HG02759 (cell line): ENCODE measurements at regions not wholly inside any gene's neighbourhood (a gene's known extent, or its start where the extent isn't known, plus 50 kb on each side); places are given as distances from the start of the nearest gene placed in this dataset.
A peak's percentile ranks its signal among the peaks of the same experiment; 100 is the strongest.
"Not testable (repeated sequence)": the region's sequence is repeated elsewhere in the genome, so short reads cannot be mapped to it uniquely, and the experiment has no call there.

ENCODE experiments used
- ATAC-seq: cut with Tn5 transposase; IDR thresholded peaks from one replicate; pipeline ENCODE4 v1.9.1; 2021; ENCODE audit warnings: mild to moderate bottlenecking, moderate library complexity; ENCODE audit not compliant: unreplicated experiment

GRCh38 chr3:75241226-75241962, 422.7 kb upstream of the FRG2C start:
- ATAC-seq: peak; percentile 42

DNA sequence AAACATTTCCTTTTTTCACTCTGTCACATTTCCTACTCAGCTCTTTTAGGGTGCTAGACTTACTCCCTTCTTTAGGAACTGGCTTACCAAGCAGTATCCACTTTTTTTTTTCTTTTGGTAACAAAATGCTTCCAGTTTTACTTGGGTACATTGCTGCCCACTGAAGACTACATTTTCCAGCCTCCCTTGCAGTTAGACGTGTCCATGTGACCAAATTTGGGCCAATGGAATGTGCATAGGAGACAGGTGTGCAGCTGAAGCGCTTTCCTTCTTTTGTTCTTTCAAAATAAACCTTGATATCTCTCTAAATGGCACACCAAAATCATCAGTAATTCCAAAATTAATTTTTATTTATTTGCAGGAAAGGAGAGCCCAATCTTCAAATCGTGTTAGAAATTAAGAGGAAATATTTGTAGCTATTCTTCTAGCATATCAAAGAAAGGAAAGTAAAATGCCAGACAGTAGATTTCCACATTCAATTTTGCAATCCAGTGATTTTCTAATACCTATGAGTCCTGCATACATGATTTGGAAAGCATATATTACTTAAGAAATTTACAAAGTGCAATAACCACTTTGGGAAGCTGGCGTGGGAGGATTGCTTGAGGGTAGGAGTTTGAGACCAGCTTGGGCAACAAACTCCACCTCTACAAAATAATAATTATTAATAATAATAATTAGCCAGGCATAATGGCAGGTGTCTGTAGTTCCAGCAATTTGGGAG, 422.0 kb upstream of the FRG2C start:
- peak; percentile 13 for ATAC-seq

DNA sequence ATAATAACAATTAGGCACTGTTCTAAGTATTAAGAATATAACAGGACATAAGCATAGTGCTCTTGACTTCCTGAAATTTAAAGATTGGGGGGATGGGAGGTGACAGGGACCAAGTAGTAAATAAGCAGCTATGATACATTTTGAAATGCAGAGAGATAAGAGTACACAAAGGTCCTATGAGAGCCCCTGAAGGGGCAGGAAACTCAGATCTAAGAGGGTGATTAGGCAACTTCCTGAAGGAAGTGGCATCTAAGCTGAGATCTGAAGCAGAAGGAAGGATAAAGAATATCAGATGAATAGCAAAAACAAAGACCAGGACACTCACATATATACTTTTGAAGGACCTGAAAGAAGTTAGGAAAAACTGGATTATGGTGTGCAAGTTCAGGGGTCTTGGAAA, 415.2 kb upstream of the FRG2C start:
- ATAC-seq: no peak

DNA sequence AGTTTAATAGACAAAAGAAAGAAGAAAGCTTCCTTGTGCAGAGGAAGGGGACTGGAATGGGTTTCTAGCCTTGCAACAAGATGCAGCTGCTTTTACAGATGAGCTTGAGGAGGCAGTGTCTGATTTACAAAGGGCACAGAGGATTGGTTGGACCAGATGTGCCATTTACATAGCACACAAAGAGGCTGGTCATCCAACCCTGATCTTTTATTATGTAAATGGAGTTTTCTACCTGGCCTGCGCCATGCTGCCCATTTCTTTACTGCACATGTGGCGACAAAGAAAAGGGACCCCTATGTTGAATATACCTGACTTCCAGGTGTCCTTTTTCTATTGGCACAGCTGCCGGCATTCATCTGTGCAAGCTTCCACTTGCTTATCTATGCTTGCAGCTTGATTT, 409.4 kb upstream of the FRG2C start:
- no peak for ATAC-seq

GRCh38 chr3:75258825-75259683, 405.1 kb upstream of the FRG2C start:
- peak; percentile 59 for ATAC-seq

DNA sequence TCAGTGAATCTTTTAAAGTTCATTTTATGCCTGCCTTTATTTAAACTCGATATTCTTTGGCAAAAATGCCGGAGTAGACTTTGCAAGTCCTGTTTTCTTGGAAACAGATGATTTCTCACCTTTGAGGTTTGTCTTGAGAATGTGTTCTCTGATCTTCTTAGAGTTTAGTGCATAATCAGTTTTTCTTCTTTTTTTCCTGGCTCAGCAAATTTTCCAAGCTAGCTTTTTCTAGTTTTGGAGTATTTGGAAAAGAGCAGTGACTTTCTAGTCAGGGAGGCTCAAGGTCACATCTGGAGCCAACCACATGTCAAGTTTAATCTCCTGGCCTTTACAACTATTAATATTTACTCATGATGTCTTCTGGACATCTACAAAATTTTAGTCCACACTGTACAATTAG, 403.2 kb upstream of the FRG2C start:
- ATAC-seq: not testable (repeated sequence)

GRCh38 chr3:75262661-75263060, 401.5 kb upstream of the FRG2C start:
- ATAC-seq: no peak

- no peak for ATAC-seq
These were observed 398.2 kb upstream of the FRG2C start for GRCh38 chr3:75265897-75266296.

DNA sequence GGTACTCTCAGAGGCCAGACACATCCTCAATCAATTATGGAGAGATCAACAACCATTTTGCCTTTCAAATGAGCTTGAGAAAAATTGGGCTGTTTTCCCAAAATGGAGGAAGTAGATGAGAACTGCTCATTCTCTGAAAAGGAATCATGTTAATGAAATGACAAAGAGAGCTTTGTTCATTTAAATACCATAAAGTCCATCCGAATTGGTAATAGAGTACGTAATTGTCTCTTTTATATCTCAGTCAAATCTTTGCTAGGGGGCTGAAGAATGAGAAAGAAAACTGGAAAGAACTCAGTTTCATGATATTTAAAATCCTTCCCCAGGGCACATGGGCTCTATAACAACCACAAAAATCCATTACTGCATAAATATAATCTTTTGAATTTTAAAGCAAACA, 395.6 kb upstream of the FRG2C start:
- not testable (repeated sequence) for ATAC-seq

DNA sequence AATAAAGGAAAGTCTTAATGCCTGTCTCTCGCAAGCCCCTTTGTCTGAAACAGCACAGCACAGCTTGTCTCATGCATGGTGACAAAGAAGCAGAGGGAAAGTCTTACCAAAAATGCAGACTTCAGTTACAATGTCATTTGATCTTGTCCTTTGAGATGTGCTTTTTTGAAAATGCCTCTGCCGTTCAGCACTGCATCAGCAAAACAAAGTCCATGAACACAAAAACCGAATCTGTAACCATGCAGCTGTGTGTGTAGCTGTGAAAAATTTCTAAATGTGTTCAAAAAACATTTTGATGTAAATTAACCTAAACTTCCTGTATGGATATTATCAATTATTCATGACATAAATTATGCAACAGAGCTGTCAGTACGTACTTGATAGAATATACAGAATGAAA, 391.9 kb upstream of the FRG2C start:
- ATAC-seq: not testable (repeated sequence)

DNA sequence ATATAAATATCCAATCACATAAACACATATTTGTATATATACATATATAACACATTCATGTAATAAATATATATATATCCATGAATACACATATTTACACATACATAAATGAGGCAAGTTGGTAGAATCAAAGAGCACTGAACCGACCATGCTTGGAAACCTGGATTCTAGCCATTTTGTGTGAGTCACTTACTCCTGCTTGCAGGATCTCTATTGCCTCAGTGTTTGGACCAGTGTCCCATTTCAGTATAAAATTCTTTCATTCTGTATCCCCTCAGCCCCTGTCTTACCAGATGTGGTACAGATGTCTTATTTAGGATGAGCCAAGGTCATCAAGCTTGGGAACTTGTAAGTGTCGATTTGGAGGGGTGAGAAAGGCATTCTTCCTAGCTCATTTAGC, 391.4 kb upstream of the FRG2C start:
- no peak for ATAC-seq

DNA sequence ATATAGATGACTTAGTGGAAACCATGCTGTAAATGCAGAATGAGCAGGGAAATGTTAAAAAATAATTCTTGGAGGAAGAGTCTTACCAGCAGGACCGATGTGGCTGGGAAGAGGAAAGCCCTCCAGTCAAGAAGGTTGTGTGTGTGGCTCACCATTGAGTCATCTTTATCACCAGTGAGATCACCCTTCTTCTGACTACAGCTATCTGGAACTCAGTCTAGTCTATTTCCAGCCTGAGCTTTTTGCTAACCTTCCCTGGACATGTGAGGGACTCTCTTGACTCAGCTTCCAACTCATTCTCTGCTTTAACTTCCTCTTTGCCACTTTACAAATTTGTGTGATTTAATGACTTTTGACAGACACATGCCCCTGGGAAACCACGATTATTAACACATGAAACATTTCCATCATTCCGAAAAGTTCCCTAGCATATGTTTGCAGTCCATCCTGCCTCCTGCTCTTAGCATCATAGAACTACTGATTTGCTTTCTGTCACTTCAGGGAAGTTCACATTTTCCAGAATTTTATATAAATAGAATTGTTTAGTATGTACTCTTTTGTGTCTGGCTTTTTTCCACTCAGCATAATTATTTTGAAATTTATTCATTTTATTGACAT, 378.5 kb upstream of the FRG2C start:
- not testable (repeated sequence) for ATAC-seq

DNA sequence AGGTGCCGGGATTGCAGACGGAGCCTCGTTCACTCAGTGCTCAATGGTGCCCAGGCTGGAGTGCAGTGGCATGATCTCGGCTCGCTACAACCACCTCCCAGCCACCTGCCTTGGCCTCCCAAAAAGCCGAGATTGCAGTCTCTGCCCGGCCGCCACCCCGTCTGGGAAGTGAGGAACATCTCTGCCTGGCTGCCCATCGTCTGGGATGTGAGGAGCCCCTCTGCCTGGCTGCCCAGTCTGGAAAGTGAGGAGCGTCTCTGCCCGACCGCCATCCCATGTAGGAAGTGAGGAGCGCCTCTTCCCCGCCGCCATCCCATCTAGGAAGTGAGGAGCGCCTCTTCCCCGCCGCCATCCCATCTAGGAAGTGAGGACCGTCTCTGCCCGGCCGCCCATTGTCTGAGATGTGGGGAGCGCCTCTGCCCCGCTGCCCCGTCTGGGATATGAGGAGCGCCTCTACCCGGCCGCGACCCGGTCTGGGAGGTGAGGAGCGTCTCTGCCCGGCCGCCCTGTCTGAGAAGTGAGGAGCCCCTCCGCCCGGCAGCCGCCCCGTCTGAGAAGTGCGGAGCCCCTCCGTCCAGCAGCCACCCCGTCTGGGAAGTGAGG, 375.1 kb upstream of the FRG2C start:
- ATAC-seq: not testable (repeated sequence)

- peak; percentile 82 for ATAC-seq
These were observed 370.0 kb upstream of the FRG2C start for GRCh38 chr3:75294124-75294523.

- ATAC-seq: no peak
These were observed 369.1 kb upstream of the FRG2C start for GRCh38 chr3:75295013-75295412.

DNA sequence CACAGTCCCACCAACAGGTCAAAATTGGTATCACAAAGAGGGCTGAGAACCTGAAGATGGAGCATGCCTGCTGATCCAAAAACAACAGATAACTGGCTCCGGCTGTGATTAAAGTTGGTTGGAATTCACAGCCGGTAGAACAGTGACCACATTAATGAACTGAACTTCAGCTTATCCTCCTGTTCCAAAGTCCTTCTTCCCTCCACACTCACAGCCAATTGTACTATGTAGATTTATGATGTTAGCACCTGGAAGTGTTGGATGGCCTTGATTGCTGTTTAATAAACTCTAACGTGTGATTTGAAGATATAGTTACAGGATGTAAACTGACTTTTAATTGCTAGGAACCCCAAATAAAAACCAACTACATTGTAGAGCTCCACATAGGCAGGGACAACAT, 367.3 kb upstream of the FRG2C start:
- no peak for ATAC-seq

- no peak for ATAC-seq
These were observed 363.5 kb upstream of the FRG2C start for GRCh38 chr3:75300606-75301005.

DNA sequence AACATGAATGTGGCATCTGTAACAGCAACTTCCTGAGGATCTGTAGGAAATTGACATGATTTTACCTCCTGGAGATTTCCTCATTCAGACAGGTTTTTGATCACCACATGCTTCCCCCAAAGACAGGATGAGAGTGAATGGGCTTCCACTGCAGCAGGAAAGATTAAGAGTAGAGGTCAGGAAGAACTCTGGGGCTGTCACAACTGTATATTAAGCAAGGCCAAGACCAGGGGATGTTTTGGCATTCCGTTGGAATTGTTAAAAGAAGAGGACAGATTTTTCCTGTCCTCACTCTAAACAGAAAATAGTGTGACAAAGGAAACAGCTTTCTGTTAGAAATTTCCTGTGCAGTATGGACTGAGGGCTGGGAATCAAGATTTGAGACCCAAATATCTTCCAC, 363.1 kb upstream of the FRG2C start:
- ATAC-seq: not testable (repeated sequence)

DNA sequence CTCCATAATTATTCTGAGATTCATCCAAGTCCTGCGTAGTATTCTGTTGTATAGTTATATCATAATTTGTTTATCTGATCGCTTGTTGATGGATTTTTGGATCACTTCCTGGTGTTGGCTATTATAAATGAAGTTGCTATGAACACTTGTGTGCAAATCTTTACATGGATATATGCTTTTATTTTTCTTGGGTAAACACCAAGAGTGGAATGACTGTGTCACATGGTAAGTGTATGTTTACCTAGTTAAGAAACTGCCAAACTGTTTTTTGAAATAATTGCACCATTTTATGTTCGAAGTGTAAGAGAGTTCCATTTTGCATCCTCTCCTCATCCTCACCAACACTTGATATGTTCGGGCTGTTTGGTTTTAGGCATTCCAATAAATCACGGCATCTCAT, 360.4 kb upstream of the FRG2C start:
- no peak for ATAC-seq

GRCh38 chr3:75305901-75306300, 358.2 kb upstream of the FRG2C start:
- ATAC-seq: no peak

DNA sequence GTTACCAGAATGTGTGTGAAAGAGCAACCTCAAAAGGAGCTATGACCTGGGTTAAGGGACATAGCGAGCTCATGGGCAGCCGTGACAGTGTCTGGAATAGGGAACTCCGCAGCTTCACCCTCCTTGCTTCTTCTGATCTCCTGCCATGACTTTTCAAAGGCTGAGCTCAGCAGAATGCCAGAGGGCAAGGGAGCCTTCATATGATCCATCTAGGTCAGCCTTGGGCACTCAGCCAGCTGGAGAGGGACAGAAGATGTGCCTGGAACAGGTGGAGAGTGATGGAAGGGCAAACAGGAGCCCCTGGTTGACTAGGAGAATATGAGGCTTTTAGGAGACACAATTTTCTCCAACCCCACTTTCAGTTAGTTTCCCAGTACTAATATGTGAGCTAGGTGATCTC, 352.8 kb upstream of the FRG2C start:
- ATAC-seq: not testable (repeated sequence)
